Fibroblast of lung (primary cell): ENCODE measurements at regions not wholly inside any gene's neighbourhood (a gene's known extent, or its start where the extent isn't known, plus 50 kb on each side); places are given as distances from the start of the nearest gene placed in this dataset.

Experiments used
- DNase-seq, 2 donors: peaks; one replicate each; pipeline versions ENCODE4 v3.0.0 to v3.0.0-alpha.2; 2010; ENCODE audit warnings: low read depth in 2 of 2
- H2AFZ ChIP-seq: 2 replicates; pipeline ENCODE4 v1.5.1; 2012; ENCODE audit warnings: low read length, control low read depth, inconsistent platforms
- H3K27ac ChIP-seq: 2 replicates; pipeline ENCODE4 v1.5.1; 2011; ENCODE audit warnings: low read length, control low read depth; ENCODE audit not compliant: insufficient read depth
- H3K27me3 ChIP-seq: 2 replicates; pipeline ENCODE4 v1.5.1; 2011; ENCODE audit warnings: mild to moderate bottlenecking, low read length; ENCODE audit not compliant: control insufficient read depth, insufficient read depth
- H3K36me3 ChIP-seq: 2 replicates; pipeline ENCODE4 v1.5.1; 2011; ENCODE audit warnings: low read length; ENCODE audit not compliant: control insufficient read depth, insufficient read depth
- H3K4me1 ChIP-seq: 2 replicates; pipeline ENCODE4 v1.5.1; 2011; ENCODE audit warnings: low read length; ENCODE audit not compliant: control insufficient read depth, insufficient read depth; ENCODE audit errors: extremely low read depth
- H3K4me2 ChIP-seq: 2 replicates; pipeline ENCODE4 v1.5.1; 2011; ENCODE audit warnings: low read length, control low read depth; ENCODE audit not compliant: insufficient read depth; ENCODE audit errors: extremely low read depth
- H3K4me3 ChIP-seq, 4 experiments: fragments of 200-600 bp in 1 of 4; sonication (generic) in 1 of 4; replicated peaks in 1 of 4; 2 replicates each; pipeline ENCODE4 v1.5.1; 2011 to 2016; ENCODE audit warnings: low read length in 4 of 4, low read depth in 3 of 4, mild to moderate bottlenecking in 3 of 4, control low read depth in 2 of 4, inconsistent platforms in 1 of 4, mixed read lengths in 1 of 4; ENCODE audit not compliant: insufficient read depth in 1 of 4; ENCODE audit errors: control extremely low read depth in 1 of 4
- H3K79me2 ChIP-seq: 2 replicates; pipeline ENCODE4 v1.5.1; 2012; ENCODE audit warnings: mild to moderate bottlenecking, low read length, inconsistent platforms; ENCODE audit not compliant: control insufficient read depth, insufficient read depth
- H3K9ac ChIP-seq: 2 replicates; pipeline ENCODE4 v1.5.1; 2011; ENCODE audit warnings: mild to moderate bottlenecking, low read length, control low read depth; ENCODE audit not compliant: insufficient read depth
- H3K9me3 ChIP-seq: 2 replicates; pipeline ENCODE4 v1.5.1; 2012; ENCODE audit warnings: low read depth, low read length; ENCODE audit not compliant: control insufficient read depth, insufficient read depth
- H4K20me1 ChIP-seq: 2 replicates; pipeline ENCODE4 v1.5.1; 2011; ENCODE audit warnings: low read length; ENCODE audit not compliant: control insufficient read depth, insufficient read depth; ENCODE audit errors: extremely low read depth
- EZH2 ChIP-seq: IDR thresholded peaks from 2 replicates; pipeline ENCODE4 v1.5.1; 2012; ENCODE audit warnings: low read length, control low read depth, mild to moderate bottlenecking; ENCODE audit errors: missing control alignments
- TF ChIP-seq, protein P1 (sequence below), 2 donors: IDR thresholded peaks in 1 of 2; conservative IDR thresholded peaks in 1 of 2; 1 replicate in 1 of 2; 2 replicates in 1 of 2; pipeline ENCODE4 v1.5.1; 2011 to 2012; ENCODE audit warnings: low read length in 2 of 2, control low read depth in 1 of 2, inconsistent platforms in 1 of 2, low read depth in 1 of 2, mild to moderate bottlenecking in 1 of 2

DNA sequence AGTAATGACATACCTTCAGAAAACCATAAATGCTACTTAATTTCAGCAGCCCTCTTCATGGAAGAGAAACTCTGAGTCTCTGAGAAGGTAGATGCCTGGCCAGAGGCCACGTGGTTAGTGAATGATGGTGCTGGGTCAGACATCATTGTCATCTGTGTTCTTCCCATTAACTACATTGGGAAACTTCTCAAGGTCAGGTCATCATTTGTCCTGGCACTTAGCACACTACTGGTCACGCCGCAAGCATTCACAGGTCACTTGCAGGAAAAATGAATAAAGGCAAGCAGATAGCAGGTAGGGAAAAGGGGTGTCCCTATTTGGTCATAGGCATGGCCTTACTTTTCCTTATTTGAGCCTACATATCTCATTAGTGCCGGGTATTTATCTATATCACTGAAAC is 220.1 kb upstream of the PROX1 start:
- no peak overlapping the region for H2AFZ ChIP-seq
- H3K36me3 ChIP-seq: no peaks in the 10 kb centered on the region
- H3K9me3 ChIP-seq: no peaks in the 10 kb centered on the region

DNA sequence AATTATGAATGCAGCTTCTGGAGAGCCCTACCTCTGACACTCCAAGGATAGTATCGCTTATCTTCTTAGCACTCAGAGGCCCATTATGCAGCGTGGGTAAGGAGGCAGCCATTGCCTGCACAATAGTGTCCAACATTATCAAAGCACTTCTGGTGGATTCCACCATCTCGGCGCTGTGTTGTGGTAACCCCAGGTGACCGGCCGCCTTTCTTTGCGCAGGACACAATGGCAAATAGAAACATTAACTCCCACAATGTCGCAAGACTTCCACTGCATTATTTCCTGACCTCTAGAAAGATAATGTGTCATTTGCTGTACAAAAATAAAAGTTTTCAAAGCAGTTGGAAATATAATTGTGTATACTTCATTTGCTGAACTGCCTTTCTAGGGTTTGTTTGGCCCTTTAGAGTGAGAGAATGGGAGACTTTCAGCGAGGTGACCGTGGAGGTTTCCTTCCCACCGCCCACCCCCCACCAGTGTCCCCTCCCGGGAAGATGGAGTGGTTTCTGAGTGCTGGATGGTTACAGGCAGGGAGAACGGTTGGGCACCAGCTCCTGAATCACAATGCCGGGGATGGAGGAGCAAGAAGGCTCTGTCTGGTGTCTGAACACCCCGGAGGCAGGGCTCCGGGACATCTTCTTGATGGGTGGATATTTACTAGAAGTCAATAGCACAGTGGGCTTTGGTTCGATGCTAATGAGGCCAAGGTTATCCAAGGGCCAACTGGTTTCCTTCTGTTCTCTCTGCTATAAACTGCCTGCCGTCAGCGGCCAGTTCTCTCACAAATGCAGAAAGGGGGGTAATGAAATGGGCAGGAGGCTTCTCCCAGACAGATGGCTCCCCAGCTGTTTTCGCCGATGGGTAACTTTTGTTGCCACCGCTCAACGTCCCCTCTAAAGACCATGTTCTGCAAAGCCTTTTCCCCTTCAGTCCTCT is 215.4 kb upstream of the PROX1 start:
- Histone ChIP-seq H3K4me2 (no peak overlapping the region), H3K27ac (no peak overlapping the region), H3K9ac (no peak overlapping the region), H3K4me3 (no peak overlapping the region), H3K4me1 (no peaks in the 10 kb centered on the region), H3K36me3 (no peaks in the 10 kb centered on the region), H3K79me2 (no peaks in the 10 kb centered on the region), H3K27me3 (no peaks in the 10 kb centered on the region), H4K20me1 (no peaks in the 10 kb centered on the region), H3K9me3 (no peaks in the 10 kb centered on the region), H2AFZ (no peak overlapping the region)
- DNase-seq: no peak
- no peak for TF ChIP-seq EZH2
- TF ChIP-seq, protein P1, sequence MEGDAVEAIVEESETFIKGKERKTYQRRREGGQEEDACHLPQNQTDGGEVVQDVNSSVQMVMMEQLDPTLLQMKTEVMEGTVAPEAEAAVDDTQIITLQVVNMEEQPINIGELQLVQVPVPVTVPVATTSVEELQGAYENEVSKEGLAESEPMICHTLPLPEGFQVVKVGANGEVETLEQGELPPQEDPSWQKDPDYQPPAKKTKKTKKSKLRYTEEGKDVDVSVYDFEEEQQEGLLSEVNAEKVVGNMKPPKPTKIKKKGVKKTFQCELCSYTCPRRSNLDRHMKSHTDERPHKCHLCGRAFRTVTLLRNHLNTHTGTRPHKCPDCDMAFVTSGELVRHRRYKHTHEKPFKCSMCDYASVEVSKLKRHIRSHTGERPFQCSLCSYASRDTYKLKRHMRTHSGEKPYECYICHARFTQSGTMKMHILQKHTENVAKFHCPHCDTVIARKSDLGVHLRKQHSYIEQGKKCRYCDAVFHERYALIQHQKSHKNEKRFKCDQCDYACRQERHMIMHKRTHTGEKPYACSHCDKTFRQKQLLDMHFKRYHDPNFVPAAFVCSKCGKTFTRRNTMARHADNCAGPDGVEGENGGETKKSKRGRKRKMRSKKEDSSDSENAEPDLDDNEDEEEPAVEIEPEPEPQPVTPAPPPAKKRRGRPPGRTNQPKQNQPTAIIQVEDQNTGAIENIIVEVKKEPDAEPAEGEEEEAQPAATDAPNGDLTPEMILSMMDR (conservative IDR thresholded peaks at IDR 0.05 in 1 of 2, IDR thresholded peaks at IDR 0.05 in 1 of 2; ENCODE audit: low read depth in 1 of 2, low read length in 2 of 2): no peak

More for the DNA sequence above, 220.1 kb upstream of the PROX1 start:
- Histone ChIP-seq H3K4me3 (no peak overlapping the region), H4K20me1 (no peaks in the 10 kb centered on the region), H3K4me2 (no peak overlapping the region), H3K4me1 (no peaks in the 10 kb centered on the region), H3K27me3 (no peaks in the 10 kb centered on the region), H3K9ac (no peak overlapping the region), H3K27ac (no peak overlapping the region), H3K79me2 (no peaks in the 10 kb centered on the region)
- DNase-seq: no peak
- TF ChIP-seq EZH2: no peak
- TF ChIP-seq, protein P1 (conservative IDR thresholded peaks at IDR 0.05 in 1 of 2, IDR thresholded peaks at IDR 0.05 in 1 of 2; ENCODE audit: low read depth in 1 of 2, low read length in 2 of 2): no peak

DNA sequence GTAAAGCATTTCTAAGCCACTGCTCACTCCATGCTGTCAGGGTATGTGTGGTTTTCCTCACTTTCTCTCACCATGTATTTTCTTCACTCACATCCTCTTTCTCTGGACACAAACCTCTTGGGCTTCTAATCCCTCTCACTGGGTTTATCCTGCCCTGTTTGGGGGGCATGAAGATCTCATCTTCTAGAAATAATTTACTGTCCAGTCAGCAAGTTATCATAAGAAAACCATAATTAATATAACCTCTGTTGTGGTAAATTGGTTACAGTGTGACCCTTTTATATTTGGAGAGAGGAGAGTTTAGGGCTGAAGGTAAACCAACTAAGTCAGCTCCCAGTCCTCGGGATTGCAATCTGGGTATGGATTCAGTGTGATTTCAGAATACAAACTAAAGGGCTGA is 213.8 kb upstream of the PROX1 start:
- no peaks in the 10 kb centered on the region for H4K20me1 ChIP-seq
- no peak overlapping the region for H3K27ac ChIP-seq

More for the DNA sequence above, 213.8 kb upstream of the PROX1 start:
- Histone ChIP-seq H3K9me3 (no peaks in the 10 kb centered on the region), H3K4me3 (no peak overlapping the region), H3K36me3 (no peaks in the 10 kb centered on the region), H3K4me1 (no peaks in the 10 kb centered on the region), H3K9ac (no peak overlapping the region), H3K27me3 (no peaks in the 10 kb centered on the region), H2AFZ (no peak overlapping the region), H3K4me2 (no peak overlapping the region), H3K79me2 (no peaks in the 10 kb centered on the region)
- TF ChIP-seq, protein P1 (conservative IDR thresholded peaks at IDR 0.05 in 1 of 2, IDR thresholded peaks at IDR 0.05 in 1 of 2; ENCODE audit: low read depth in 1 of 2, low read length in 2 of 2): no peak
- TF ChIP-seq EZH2: no peak
- DNase-seq: no peak
